Fibroblast of the aortic adventitia (primary cell): ENCODE measurements at regions not wholly inside any gene's neighbourhood (a gene's known extent, or its start where the extent isn't known, plus 50 kb on each side); places are given as distances from the start of the nearest gene placed in this dataset.
"Not testable (repeated sequence)": the region's sequence is repeated elsewhere in the genome, so short reads cannot be mapped to it uniquely, and the experiment has no call there.

Experiments
- DNase-seq: peaks from one replicate; pipeline ENCODE4 v3.0.0-alpha.2; 2010; ENCODE audit warnings: low read depth
- H3K4me3 ChIP-seq: 2 replicates; pipeline ENCODE4 v1.5.1; 2011; ENCODE audit warnings: low read depth, mild to moderate bottlenecking, control low read depth, low read length, moderate library complexity
- CTCF ChIP-seq: IDR thresholded peaks from 2 replicates; pipeline ENCODE4 v1.5.1; 2011; ENCODE audit warnings: mild to moderate bottlenecking, low read length, control low read depth, inconsistent platforms; ENCODE audit not compliant: insufficient read depth

- TF ChIP-seq CTCF, result no peak
- no peak overlapping the region for H3K4me3 ChIP-seq
- DNase-seq, result no peak
Measured at GRCh38 chr6:168177103-168177891, 98.3 kb upstream of the FRMD1 start.

GRCh38 chr6:168171673-168172353 is 92.8 kb upstream of the FRMD1 start:
- TF ChIP-seq CTCF, result no peak
- no peak overlapping the region for H3K4me3 ChIP-seq

GRCh38 chr6:168170841-168171601 is 92.0 kb upstream of the FRMD1 start:
- no peak for DNase-seq
- no peak for TF ChIP-seq CTCF
- no peak overlapping the region for H3K4me3 ChIP-seq

More at GRCh38 chr6:168171673-168172353, 92.8 kb upstream of the FRMD1 start:
- no peak for DNase-seq

- no peak for DNase-seq
- TF ChIP-seq CTCF, result no peak
- H3K4me3 ChIP-seq, result no peak overlapping the region
Measured at GRCh38 chr6:168169624-168170023, 90.6 kb upstream of the FRMD1 start.

- H3K4me3 ChIP-seq, DNase-seq: not testable (repeated sequence)
Measured at GRCh38 chr6:168168936-168169335, 89.9 kb upstream of the FRMD1 start.

GRCh38 chr6:168168330-168168729 is 89.3 kb upstream of the FRMD1 start:
- H3K4me3 ChIP-seq, DNase-seq: not testable (repeated sequence)

- TF ChIP-seq CTCF, result no peak
- no peak overlapping the region for H3K4me3 ChIP-seq
Measured at GRCh38 chr6:168167431-168168315, 88.7 kb upstream of the FRMD1 start.

More at GRCh38 chr6:168167431-168168315, 88.7 kb upstream of the FRMD1 start:
- DNase-seq, result no peak
